Neural crest cell (in vitro differentiated cells): ENCODE measurements at regions not wholly inside any gene's neighbourhood (a gene's known extent, or its start where the extent isn't known, plus 50 kb on each side); places are given as distances from the start of the nearest gene placed in this dataset.
A peak's percentile ranks its signal among the peaks of the same experiment; 100 is the strongest.
"Not testable (repeated sequence)": the region's sequence is repeated elsewhere in the genome, so short reads cannot be mapped to it uniquely, and the experiment has no call there.

Experiments
- DNase-seq: peaks from one replicate; pipeline ENCODE4 v3.0.0; 2021; ENCODE audit warnings: low read depth, mixed read lengths, low spot score
- H3K27ac Mint-ChIP-seq: one replicate; pipeline ENCODE4 v1.8.0; 2021; ENCODE audit warnings: mild to moderate bottlenecking, mixed read lengths; ENCODE audit not compliant: unreplicated experiment
- H3K27me3 Mint-ChIP-seq: 2 replicates; pipeline ENCODE4 v1.8.0; 2021; ENCODE audit warnings: low read depth, mild to moderate bottlenecking, mixed read lengths
- H3K36me3 Mint-ChIP-seq: 2 replicates; pipeline ENCODE4 v1.8.0; 2021; ENCODE audit warnings: low read depth, mild to moderate bottlenecking, mixed read lengths
- H3K4me1 Mint-ChIP-seq: 2 replicates; pipeline ENCODE4 v1.8.0; 2021; ENCODE audit warnings: mixed read lengths
- H3K4me3 Mint-ChIP-seq: one replicate; pipeline ENCODE4 v1.8.0; 2021; ENCODE audit warnings: mild to moderate bottlenecking, mixed read lengths
- H3K9me3 Mint-ChIP-seq: 2 replicates; pipeline ENCODE4 v1.8.0; 2021; ENCODE audit warnings: mixed read lengths
- TF ChIP-seq, protein P1 (sequence below): fragments of 200-600 bp; sonication (generic); conservative IDR thresholded peaks from 2 replicates; pipeline ENCODE4 v1.5.0; 2021; ENCODE audit warnings: antibody characterized with exemption, mild to moderate bottlenecking

DNA sequence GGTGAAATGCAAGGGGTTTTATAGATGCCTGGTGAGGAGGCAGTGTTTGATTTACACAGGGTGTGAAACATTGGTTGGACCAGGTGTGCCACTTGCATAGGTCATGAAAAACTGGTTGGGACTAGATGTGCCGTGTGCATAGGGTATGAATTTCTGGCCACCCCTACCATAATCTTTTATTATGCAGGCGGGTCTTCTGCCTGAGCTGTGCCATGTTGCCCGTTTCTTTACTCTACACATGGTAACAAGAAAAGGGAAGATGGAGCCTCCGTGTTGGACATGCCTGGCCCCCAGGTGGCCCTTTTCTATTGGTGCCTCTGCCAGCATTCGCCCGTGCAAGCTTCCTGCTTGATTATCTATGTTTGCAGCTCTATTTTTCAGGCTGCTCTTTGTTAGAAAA, 805.4 kb downstream of the TRIB2 start:
- Mint-ChIP-seq H3K27ac (no peak overlapping the region), H3K4me3 (no peak overlapping the region), H3K27me3 (no peaks in the 10 kb centered on the region), H3K36me3 (no peaks in the 10 kb centered on the region), H3K9me3 (no peaks in the 10 kb centered on the region), H3K4me1 (no peaks in the 10 kb centered on the region)
- DNase-seq, result no peak
- TF ChIP-seq, protein P1, sequence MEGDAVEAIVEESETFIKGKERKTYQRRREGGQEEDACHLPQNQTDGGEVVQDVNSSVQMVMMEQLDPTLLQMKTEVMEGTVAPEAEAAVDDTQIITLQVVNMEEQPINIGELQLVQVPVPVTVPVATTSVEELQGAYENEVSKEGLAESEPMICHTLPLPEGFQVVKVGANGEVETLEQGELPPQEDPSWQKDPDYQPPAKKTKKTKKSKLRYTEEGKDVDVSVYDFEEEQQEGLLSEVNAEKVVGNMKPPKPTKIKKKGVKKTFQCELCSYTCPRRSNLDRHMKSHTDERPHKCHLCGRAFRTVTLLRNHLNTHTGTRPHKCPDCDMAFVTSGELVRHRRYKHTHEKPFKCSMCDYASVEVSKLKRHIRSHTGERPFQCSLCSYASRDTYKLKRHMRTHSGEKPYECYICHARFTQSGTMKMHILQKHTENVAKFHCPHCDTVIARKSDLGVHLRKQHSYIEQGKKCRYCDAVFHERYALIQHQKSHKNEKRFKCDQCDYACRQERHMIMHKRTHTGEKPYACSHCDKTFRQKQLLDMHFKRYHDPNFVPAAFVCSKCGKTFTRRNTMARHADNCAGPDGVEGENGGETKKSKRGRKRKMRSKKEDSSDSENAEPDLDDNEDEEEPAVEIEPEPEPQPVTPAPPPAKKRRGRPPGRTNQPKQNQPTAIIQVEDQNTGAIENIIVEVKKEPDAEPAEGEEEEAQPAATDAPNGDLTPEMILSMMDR, result no peak

DNA sequence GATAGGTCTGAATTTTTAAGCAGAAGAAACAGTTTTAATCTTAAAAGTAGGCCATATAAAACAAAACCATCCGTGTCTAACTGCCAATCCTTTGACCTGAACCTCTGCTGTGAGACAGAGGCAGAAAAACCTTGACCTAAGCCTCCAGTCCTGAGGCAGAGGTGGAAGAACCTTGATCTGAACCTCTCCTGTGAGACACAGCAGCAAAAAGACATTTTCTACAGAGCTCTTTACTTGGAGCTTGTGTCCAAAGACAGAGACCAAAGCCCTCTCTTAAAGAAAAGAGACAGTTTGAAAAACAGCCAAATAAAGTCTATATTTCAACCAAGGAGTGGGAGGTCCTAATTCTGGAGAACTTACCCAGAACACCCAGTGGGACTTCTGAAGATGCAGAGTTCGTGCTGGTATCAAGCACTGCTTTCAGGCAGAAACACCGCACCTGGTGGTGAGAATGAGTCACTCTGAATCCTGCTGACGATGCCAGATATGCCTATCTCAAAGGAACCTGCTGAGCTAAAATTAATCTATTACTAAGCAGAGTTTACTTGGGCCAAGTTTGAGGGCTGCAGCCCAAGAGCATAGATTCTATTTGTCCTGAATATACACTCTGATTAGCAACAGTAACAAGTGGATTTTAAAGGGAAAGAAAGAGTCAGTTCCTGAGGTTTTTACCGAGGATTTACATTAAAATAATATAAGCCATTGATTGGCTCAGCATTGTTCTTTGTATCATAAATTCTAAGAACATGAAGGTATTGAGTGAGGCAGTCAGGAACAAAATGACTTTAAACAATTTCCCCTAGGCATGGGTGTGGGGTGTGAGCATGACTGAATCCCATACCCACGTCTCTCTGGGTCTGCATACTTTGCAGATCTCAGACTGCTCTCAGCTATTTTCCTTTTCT, 806.4 kb downstream of the TRIB2 start:
- H3K27ac Mint-ChIP-seq, result no peak overlapping the region
- no peak overlapping the region for H3K4me3 Mint-ChIP-seq
- TF ChIP-seq, protein P1, result peak; percentile 28
- no peaks in the 10 kb centered on the region for H3K36me3 Mint-ChIP-seq
- H3K27me3 Mint-ChIP-seq, result no peaks in the 10 kb centered on the region
- no peaks in the 10 kb centered on the region for H3K4me1 Mint-ChIP-seq
- H3K9me3 Mint-ChIP-seq, result no peaks in the 10 kb centered on the region
- DNase-seq, result no peak

DNA sequence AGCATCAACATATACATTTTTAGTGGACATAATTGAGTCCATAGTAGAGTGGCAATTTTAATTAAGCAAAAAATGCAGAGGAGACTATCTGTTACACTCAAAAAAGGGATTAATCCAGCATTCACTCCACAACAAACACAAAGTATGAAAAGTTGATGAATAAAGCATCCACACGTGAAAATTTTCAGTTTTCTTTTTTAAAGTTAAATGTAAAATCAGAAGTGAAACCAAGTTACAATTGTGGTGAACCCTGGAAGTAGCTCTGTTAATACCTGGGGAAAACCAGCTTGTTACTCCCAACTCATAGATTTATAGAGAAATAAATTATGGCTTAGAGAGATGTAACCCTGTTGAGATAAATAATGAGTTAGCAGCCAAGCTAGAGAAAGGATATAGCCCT, 807.8 kb downstream of the TRIB2 start:
- no peaks in the 10 kb centered on the region for H3K36me3 Mint-ChIP-seq

DNA sequence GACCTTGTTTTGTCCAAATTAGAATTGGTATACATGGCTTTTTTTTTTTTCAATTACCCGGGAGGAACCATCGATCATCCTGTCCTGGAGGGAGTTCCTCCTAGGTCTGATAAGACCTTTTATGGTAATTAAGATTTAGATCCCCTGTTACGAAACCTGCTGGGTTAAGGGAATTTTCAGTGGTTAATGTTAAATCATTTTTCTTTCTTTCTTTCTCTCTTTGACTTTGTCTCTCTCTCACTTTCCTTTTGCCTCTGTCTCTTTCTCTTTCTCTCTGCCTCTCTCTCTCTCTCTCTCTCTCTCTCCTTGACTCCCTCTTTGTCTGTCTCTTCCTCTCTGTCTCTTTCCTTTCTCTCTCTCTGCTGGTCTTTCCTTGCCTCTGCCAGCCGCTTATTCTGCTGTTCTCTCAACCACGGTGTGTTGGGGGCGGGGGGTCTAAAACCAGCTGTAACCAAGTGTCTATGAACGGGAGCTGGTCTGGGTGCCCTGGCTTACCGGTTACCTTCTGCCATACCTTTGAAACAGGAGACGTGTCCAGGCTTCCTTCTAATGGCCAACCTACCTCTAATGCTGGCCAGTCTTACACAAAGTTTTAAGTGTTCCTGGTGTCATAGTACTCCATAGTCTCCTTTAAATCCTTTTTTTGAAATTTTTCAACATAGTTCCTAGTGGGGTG, 815.1 kb downstream of the TRIB2 start:
- H3K4me3 Mint-ChIP-seq, DNase-seq, H3K9me3 Mint-ChIP-seq, H3K27ac Mint-ChIP-seq, H3K4me1 Mint-ChIP-seq, H3K27me3 Mint-ChIP-seq, H3K36me3 Mint-ChIP-seq: not testable (repeated sequence)

More for the DNA sequence above, 807.8 kb downstream of the TRIB2 start:
- TF ChIP-seq, protein P1, result no peak
- Mint-ChIP-seq H3K4me1 (no peaks in the 10 kb centered on the region), H3K9me3 (no peaks in the 10 kb centered on the region), H3K27ac (no peak overlapping the region), H3K4me3 (no peak overlapping the region), H3K27me3 (no peaks in the 10 kb centered on the region)
- no peak for DNase-seq

DNA sequence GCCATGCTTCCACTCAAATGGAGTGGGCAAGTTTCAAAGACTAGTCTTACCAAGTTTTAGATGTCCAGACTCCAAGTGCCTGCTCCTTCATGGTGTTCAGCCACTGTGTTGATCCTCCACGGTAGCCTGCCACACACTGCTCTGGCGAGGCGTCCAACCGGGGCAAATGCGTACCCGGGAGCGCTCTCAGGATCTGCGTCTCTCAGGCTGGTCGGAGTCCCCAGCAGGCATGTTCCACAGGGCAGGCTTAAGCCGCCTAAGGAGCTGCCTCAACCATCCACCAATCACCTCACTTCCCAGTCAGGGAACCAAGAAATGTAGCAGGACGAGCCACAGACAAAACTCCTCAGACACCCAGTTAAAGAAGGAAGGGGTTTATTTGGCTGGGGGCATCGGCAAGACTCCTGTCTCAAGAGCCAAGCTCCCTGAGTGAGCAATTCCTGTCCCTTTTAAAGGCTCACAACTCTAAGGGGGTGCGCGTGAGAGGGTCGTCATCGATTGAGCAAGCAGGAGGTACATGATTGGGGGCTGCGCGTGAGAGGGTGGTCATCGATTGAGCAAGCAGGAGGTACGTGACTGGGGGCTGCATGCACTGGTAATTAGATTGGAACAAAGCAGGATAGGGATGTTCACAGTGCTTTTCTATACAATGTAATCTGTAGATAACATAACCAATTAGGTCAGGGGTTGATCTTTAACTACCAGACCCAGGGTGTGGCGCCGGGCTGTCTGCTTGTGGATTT, 816.2 kb downstream of the TRIB2 start:
- DNase-seq, H3K4me3 Mint-ChIP-seq, H3K27ac Mint-ChIP-seq, H3K9me3 Mint-ChIP-seq, H3K36me3 Mint-ChIP-seq, H3K4me1 Mint-ChIP-seq: not testable (repeated sequence)
- peaks cover 11% of the 10 kb centered on the region for H3K27me3 Mint-ChIP-seq

DNA sequence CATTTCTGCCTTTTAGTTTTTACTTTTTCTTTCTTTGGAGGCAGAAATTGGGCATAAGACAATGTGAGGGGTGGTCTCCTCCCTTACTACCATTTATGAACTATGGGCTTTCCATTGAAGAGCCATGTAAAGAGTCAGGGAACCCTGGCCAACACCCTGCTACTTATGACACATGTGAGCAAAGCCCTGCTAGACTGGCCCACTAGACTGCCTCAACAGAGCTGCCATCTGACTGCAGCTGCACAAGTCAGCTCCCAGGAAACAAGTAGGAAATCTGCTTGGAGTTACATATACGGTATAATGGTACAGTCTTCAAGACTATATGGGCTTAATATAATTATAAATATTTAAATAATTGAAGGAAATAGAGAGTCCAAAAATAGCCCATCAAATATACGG, 816.8 kb downstream of the TRIB2 start:
- Mint-ChIP-seq H3K4me1 (no peaks in the 10 kb centered on the region), H3K27ac (no peak overlapping the region), H3K36me3 (no peaks in the 10 kb centered on the region), H3K4me3 (no peak overlapping the region), H3K9me3 (peaks cover 2% of the 10 kb centered on the region), H3K27me3 (peaks cover 11% of the 10 kb centered on the region)
- DNase-seq, result no peak
- TF ChIP-seq, protein P1, result no peak
